GM23338 (cell line): ENCODE measurements at regions not wholly inside any gene's neighbourhood (a gene's known extent, or its start where the extent isn't known, plus 50 kb on each side); places are given as distances from the start of the nearest gene placed in this dataset.

Experiments
- ATAC-seq: fragments of 200-7000 bp; cut with Tn5 transposase; 3 replicates; pipeline ENCODE4 v1.9.1; 2020
- DNase-seq: peaks from one replicate; pipeline ENCODE4 v3.0.0-alpha.2; 2015; ENCODE audit warnings: low spot score
- H2AFZ ChIP-seq: fragments of 200-600 bp; sonication (generic); 2 replicates; pipeline ENCODE4 v1.8.0; 2016; ENCODE audit warnings: antibody characterized with exemption, mild to moderate bottlenecking, moderate library complexity
- H3F3A ChIP-seq: fragments of 200-600 bp; sonication (generic); replicated peaks from 2 replicates; pipeline ENCODE4 v1.8.0; 2017; ENCODE audit warnings: antibody characterized with exemption, mixed run types, low read depth
- H3K27ac ChIP-seq: fragments of 200-600 bp; sonication (generic); 2 replicates; pipeline ENCODE4 v1.6.1; 2016; ENCODE audit warnings: low read depth
- H3K27me3 ChIP-seq: fragments of 200-600 bp; sonication (generic); 2 replicates; pipeline ENCODE4 v1.8.0; 2016; ENCODE audit warnings: mild to moderate bottlenecking, mixed run types, moderate library complexity; ENCODE audit not compliant: insufficient read depth
- H3K36me3 ChIP-seq: fragments of 200-600 bp; sonication (generic); 2 replicates; pipeline ENCODE4 v1.8.0; 2016; ENCODE audit warnings: mild to moderate bottlenecking; ENCODE audit not compliant: insufficient read depth
- H3K4me1 ChIP-seq: fragments of 200-600 bp; sonication (generic); 2 replicates; pipeline ENCODE4 v1.8.0; 2016; ENCODE audit warnings: mild to moderate bottlenecking, moderate library complexity; ENCODE audit not compliant: insufficient read depth
- H3K4me2 ChIP-seq: fragments of 200-600 bp; sonication (generic); 2 replicates; pipeline ENCODE4 v1.7.1; 2017; ENCODE audit warnings: mixed run types
- H3K4me3 ChIP-seq: fragments of 200-600 bp; sonication (generic); 2 replicates; pipeline ENCODE4 v1.6.1; 2016; ENCODE audit warnings: mixed run types
- H3K79me2 ChIP-seq: fragments of 200-600 bp; sonication (generic); replicated peaks from 2 replicates; pipeline ENCODE4 v1.8.0; 2017; ENCODE audit warnings: mild to moderate bottlenecking; ENCODE audit not compliant: insufficient read depth
- H3K9me2 ChIP-seq: fragments of 200-600 bp; sonication (generic); 2 replicates; pipeline ENCODE4 v1.8.0; 2017; ENCODE audit not compliant: insufficient read depth
- H4K20me1 ChIP-seq: fragments of 200-600 bp; sonication (generic); replicated peaks from 2 replicates; pipeline ENCODE4 v1.8.0; 2017; ENCODE audit warnings: mild to moderate bottlenecking; ENCODE audit not compliant: insufficient read depth
- H3K27ac Mint-ChIP-seq: 2 replicates; pipeline ENCODE4 v1.8.0; 2020; ENCODE audit warnings: inconsistent platforms, mild to moderate bottlenecking, moderate library complexity, mixed read lengths
- H3K27me3 Mint-ChIP-seq: 3 replicates; pipeline ENCODE4 v1.8.0; 2022; ENCODE audit warnings: low read depth, mild to moderate bottlenecking, moderate library complexity, mixed read lengths, inconsistent platforms; ENCODE audit not compliant: insufficient read depth, poor library complexity
- H3K36me3 Mint-ChIP-seq: 3 replicates; pipeline ENCODE4 v1.8.0; 2021; ENCODE audit warnings: low read depth, mild to moderate bottlenecking, inconsistent platforms, moderate library complexity, mixed read lengths
- H3K4me1 Mint-ChIP-seq: 3 replicates; pipeline ENCODE4 v1.8.0; 2020; ENCODE audit warnings: mild to moderate bottlenecking, inconsistent platforms, mixed read lengths
- H3K4me3 Mint-ChIP-seq: 3 replicates; pipeline ENCODE4 v1.8.0; 2021; ENCODE audit warnings: moderate library complexity, mild to moderate bottlenecking, inconsistent platforms, mixed read lengths
- H3K9me3 Mint-ChIP-seq: 3 replicates; pipeline ENCODE4 v1.8.0; 2020; ENCODE audit warnings: moderate library complexity, mild to moderate bottlenecking, inconsistent platforms, mixed read lengths
- CREB1 ChIP-seq: fragments of 250-450 bp; sonication (Bioruptor Pico); IDR thresholded peaks from 2 replicates; pipeline ENCODE4 v1.5.0; 2020; ENCODE audit warnings: low read depth, mild to moderate bottlenecking, moderate library complexity
- EZH2 ChIP-seq: fragments of 200-600 bp; sonication (generic); IDR thresholded peaks from one replicate; pipeline ENCODE4 v1.8.0; 2017; ENCODE audit warnings: antibody characterized with exemption, mild to moderate bottlenecking, low read depth; ENCODE audit not compliant: unreplicated experiment
- JUNB ChIP-seq: IDR thresholded peaks from one replicate; pipeline ENCODE4 v1.6.1; 2016; ENCODE audit warnings: antibody characterized with exemption; ENCODE audit not compliant: unreplicated experiment
- NANOG ChIP-seq: IDR thresholded peaks from 2 replicates; pipeline ENCODE4 v1.6.1; 2016; ENCODE audit warnings: antibody characterized with exemption, borderline replicate concordance
- REST ChIP-seq: IDR thresholded peaks from one replicate; pipeline ENCODE4 v1.6.1; 2018; ENCODE audit warnings: antibody characterized with exemption; ENCODE audit not compliant: unreplicated experiment
- ZNF462 ChIP-seq: fragments of 250-450 bp; sonication (Bioruptor Pico); IDR thresholded peaks from 2 replicates; pipeline ENCODE4 v1.5.0; 2020; ENCODE audit warnings: mild to moderate bottlenecking, moderate library complexity

- TF ChIP-seq ZNF462 (no peak), CREB1 (CRISPR knock-in tag) (no peak)
Observed at GRCh38 chr6:147734151-147734550, 225.7 kb downstream of the SAMD5 start (continued).

- DNase-seq (no peak), ATAC-seq (no peak)
- H3K9me2 ChIP-seq, result no peaks in the 10 kb centered on the region
- H3K36me3 Mint-ChIP-seq, result no peaks in the 10 kb centered on the region
- H3K4me1 Mint-ChIP-seq, result peaks cover 18% of the 10 kb centered on the region
- no peak overlapping the region for H3K4me2 ChIP-seq
- no peaks in the 10 kb centered on the region for H4K20me1 ChIP-seq
- H3K27me3 Mint-ChIP-seq, result no peaks in the 10 kb centered on the region
- no peak overlapping the region for H2AFZ ChIP-seq
- H3K4me3 Mint-ChIP-seq, result no peak overlapping the region
- no peaks in the 10 kb centered on the region for H3K9me3 Mint-ChIP-seq
- H3K4me3 ChIP-seq, result no peak overlapping the region
- peaks cover 16% of the 10 kb centered on the region for H3K4me1 ChIP-seq
- H3K27ac Mint-ChIP-seq, result no peak overlapping the region
- no peak overlapping the region for H3K27ac ChIP-seq
- H3K36me3 ChIP-seq, result no peaks in the 10 kb centered on the region
- H3K79me2 ChIP-seq, result no peaks in the 10 kb centered on the region
- H3K27me3 ChIP-seq, result no peaks in the 10 kb centered on the region
- no peaks in the 10 kb centered on the region for H3F3A ChIP-seq
- TF ChIP-seq REST (no peak), ZNF462 (no peak), JUNB (no peak), EZH2 (no peak), NANOG (no peak)
Observed at GRCh38 chr6:147735924-147736323, 227.4 kb downstream of the SAMD5 start.
